HG03025 (cell line): ENCODE measurements at regions not wholly inside any gene's neighbourhood (a gene's known extent, or its start where the extent isn't known, plus 50 kb on each side); places are given as distances from the start of the nearest gene placed in this dataset.

Experiments
- ATAC-seq: cut with Tn5 transposase; IDR thresholded peaks from one replicate; pipeline ENCODE4 v1.9.1; 2021; ENCODE audit warnings: mild to moderate bottlenecking, moderate library complexity; ENCODE audit not compliant: unreplicated experiment, low FRiP score

- no peak for ATAC-seq
These were observed 520.7 kb upstream of the TCF4 start for GRCh38 chr18:56108478-56109367.

GRCh38 chr18:56107821-56108477, 520.0 kb upstream of the TCF4 start:
- no peak for ATAC-seq

GRCh38 chr18:56100090-56100722, 512.2 kb upstream of the TCF4 start:
- no peak for ATAC-seq

- ATAC-seq = no peak
These were observed 509.6 kb upstream of the TCF4 start for GRCh38 chr18:56097621-56098020.

- ATAC-seq = no peak
These were observed 508.9 kb upstream of the TCF4 start for GRCh38 chr18:56096861-56097260.

GRCh38 chr18:56089612-56090258, 501.7 kb upstream of the TCF4 start:
- no peak for ATAC-seq

GRCh38 chr18:56086786-56087185, 498.8 kb upstream of the TCF4 start:
- no peak for ATAC-seq

GRCh38 chr18:56086176-56086575, 498.2 kb upstream of the TCF4 start:
- ATAC-seq = no peak

- no peak for ATAC-seq
These were observed 497.6 kb upstream of the TCF4 start for GRCh38 chr18:56085551-56085950.

GRCh38 chr18:56083523-56084287, 495.7 kb upstream of the TCF4 start:
- ATAC-seq = no peak

- ATAC-seq = no peak
These were observed 495.1 kb upstream of the TCF4 start for GRCh38 chr18:56083097-56083521.

- ATAC-seq = no peak
These were observed 488.7 kb upstream of the TCF4 start for GRCh38 chr18:56076723-56077122.

GRCh38 chr18:56068701-56069100, 480.7 kb upstream of the TCF4 start:
- no peak for ATAC-seq

- no peak for ATAC-seq
These were observed 480.1 kb upstream of the TCF4 start for GRCh38 chr18:56067969-56068671.

GRCh38 chr18:56067214-56067894, 479.4 kb upstream of the TCF4 start:
- ATAC-seq = no peak

GRCh38 chr18:56066524-56067213, 478.7 kb upstream of the TCF4 start:
- ATAC-seq = no peak

GRCh38 chr18:56065086-56065485, 477.1 kb upstream of the TCF4 start:
- ATAC-seq = no peak

- no peak for ATAC-seq
These were observed 474.9 kb upstream of the TCF4 start for GRCh38 chr18:56062931-56063330.
